ENCODE measurements at regions not wholly inside any gene's neighbourhood (a gene's known extent, or its start where the extent isn't known, plus 50 kb on each side); places are given as distances from the start of the nearest gene placed in this dataset.
A peak's percentile ranks its signal among the peaks of the same experiment; 100 is the strongest.

DNA sequence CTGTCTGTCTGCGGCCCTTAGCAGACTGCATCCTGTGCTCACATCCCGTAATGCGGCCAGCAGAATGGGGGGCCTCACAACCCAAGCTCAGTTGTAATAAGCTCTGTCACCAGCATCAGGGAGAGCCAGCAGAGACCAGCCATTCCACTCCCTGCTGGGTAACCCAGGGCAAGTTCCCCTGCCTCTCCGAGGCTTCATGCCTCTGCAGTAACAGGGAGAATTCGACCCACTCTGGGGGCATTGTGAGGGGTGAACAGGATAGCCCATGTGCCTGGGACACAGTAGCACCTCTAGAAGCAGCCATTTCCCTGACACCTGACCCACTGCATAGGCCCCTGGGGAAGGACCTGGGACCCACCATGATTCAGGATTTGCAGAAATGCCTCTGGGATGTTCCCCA lies 461.2 kb downstream of the MATN1 start:
- H3K27me3 ChIP-seq (ENCODE audit: insufficient read depth, low read depth, severe bottlenecking), result no peaks in the 10 kb centered on the region
- no peak overlapping the region for H3K4me3 ChIP-seq (ENCODE audit: low read depth, low read length)
- TF ChIP-seq, protein P1, sequence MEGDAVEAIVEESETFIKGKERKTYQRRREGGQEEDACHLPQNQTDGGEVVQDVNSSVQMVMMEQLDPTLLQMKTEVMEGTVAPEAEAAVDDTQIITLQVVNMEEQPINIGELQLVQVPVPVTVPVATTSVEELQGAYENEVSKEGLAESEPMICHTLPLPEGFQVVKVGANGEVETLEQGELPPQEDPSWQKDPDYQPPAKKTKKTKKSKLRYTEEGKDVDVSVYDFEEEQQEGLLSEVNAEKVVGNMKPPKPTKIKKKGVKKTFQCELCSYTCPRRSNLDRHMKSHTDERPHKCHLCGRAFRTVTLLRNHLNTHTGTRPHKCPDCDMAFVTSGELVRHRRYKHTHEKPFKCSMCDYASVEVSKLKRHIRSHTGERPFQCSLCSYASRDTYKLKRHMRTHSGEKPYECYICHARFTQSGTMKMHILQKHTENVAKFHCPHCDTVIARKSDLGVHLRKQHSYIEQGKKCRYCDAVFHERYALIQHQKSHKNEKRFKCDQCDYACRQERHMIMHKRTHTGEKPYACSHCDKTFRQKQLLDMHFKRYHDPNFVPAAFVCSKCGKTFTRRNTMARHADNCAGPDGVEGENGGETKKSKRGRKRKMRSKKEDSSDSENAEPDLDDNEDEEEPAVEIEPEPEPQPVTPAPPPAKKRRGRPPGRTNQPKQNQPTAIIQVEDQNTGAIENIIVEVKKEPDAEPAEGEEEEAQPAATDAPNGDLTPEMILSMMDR (IDR thresholded peaks at IDR 0.05; ENCODE audit: low read depth, low read length), result no peak

DNA sequence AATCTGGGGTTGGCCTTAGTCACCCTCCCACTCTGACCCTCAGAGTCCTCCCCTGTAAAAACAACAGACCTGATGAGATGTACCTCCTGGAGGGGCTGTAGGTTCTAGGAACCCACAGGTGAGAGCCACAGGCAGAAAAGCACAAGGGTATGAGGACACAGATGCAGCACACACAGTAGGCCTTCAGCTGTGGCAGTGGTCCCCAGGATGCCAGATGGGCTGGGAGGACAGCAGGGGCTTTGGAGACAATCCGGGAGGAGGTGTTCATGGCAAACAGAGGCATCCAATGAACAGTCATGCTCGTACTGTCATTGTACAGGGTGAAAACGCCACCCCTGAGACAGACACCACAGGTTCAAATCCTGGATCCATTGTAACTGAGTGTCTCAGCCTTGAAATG lies 463.1 kb downstream of the MATN1 start:
- DNase-seq, result no peak
- H3K36me3 ChIP-seq, result no peaks in the 10 kb centered on the region
- TF ChIP-seq, protein P1 (IDR thresholded peaks at IDR 0.05; ENCODE audit: low read depth, low read length), result no peak
- H3K27ac ChIP-seq, result no peak overlapping the region
- no peak overlapping the region for H3K4me3 ChIP-seq (ENCODE audit: low read depth, low read length)
- H3K9me3 ChIP-seq (ENCODE audit: severe bottlenecking), result no peaks in the 10 kb centered on the region
- H3K27me3 ChIP-seq (ENCODE audit: insufficient read depth, low read depth, severe bottlenecking), result no peaks in the 10 kb centered on the region

More for the DNA sequence above, 461.2 kb downstream of the MATN1 start:
- H3K27ac ChIP-seq, result no peak overlapping the region
- DNase-seq, result no peak
- H3K36me3 ChIP-seq, result no peaks in the 10 kb centered on the region
- no peaks in the 10 kb centered on the region for H3K9me3 ChIP-seq (ENCODE audit: severe bottlenecking)

DNA sequence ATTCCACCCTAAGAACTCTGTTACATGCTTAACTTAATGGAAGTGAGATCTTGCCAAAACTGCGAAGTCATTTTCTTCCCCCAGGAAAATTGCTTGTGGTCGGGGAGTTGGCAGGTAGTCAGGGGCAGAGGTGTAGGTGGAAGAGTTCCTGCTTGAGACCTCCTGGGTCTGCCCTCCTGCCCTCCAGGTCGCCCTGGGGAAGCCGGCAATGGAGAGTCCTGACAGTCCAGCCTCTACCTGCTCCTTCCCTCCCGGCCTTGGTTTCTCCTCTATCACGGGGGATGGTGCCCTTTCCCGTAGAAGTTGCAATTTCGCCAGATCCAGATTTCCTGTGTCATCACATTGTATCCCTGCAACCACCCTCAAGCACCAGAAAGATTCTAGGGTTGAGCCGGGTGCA lies 463.8 kb downstream of the MATN1 start:
- Histone ChIP-seq H3K27ac (no peak overlapping the region), H3K9me3 (ENCODE audit: severe bottlenecking) (no peaks in the 10 kb centered on the region), H3K4me3 (ENCODE audit: low read depth, low read length) (no peak overlapping the region), H3K36me3 (no peaks in the 10 kb centered on the region), H3K27me3 (ENCODE audit: insufficient read depth, low read depth, severe bottlenecking) (no peaks in the 10 kb centered on the region)
- DNase-seq, result no peak
- TF ChIP-seq, protein P1 (IDR thresholded peaks at IDR 0.05; ENCODE audit: low read depth, low read length), result no peak

DNA sequence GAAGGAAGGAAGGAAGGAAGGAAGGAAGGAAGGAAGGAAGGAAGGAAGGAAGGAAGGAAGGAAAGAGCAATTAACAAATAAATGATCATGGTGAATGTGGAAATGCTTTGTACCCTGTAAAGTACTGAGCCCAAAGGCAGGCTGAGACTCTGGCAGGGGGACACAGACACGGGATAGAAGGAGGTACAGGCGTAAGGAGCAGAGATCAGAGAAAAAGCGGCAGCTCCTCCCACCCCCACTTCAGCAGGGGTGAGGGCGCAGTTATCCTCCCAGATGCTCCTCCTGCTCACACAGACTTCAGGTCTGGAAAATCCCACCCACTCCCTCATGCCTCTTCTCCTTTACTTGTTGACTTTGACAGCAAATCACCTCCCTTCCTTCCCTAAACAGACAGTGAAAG lies 464.5 kb downstream of the MATN1 start:
- H3K27me3 ChIP-seq (ENCODE audit: insufficient read depth, low read depth, severe bottlenecking), result no peaks in the 10 kb centered on the region
- no peaks in the 10 kb centered on the region for H3K36me3 ChIP-seq
- H3K9me3 ChIP-seq (ENCODE audit: severe bottlenecking), result no peaks in the 10 kb centered on the region
- no peak overlapping the region for H3K27ac ChIP-seq
- no peak overlapping the region for H3K4me3 ChIP-seq (ENCODE audit: low read depth, low read length)
- TF ChIP-seq, protein P1 (IDR thresholded peaks at IDR 0.05; ENCODE audit: low read depth, low read length), result no peak
- DNase-seq, result peak; percentile 27

DNA sequence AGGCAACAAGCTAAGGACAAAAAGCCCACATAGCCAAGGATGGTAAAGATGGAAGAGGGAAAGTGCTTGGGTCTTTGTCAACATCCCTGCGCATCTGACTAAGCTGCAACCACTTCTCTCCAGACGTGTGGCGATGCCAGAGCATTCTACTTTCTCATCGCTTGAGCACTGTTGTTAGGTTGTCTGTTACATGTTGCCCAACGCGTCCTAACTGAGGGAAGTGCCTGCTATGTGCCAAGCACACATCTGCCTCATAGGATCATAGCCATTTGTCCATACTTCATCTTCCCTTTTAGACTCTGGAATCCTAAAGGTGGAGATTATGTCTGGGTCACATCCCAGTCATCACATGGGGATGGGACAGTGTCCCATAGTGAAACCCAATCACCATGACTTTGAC lies 464.9 kb downstream of the MATN1 start:
- Histone ChIP-seq H3K9me3 (ENCODE audit: severe bottlenecking) (no peaks in the 10 kb centered on the region), H3K27me3 (ENCODE audit: insufficient read depth, low read depth, severe bottlenecking) (no peaks in the 10 kb centered on the region), H3K27ac (no peak overlapping the region), H3K36me3 (no peaks in the 10 kb centered on the region), H3K4me3 (ENCODE audit: low read depth, low read length) (no peak overlapping the region)
- TF ChIP-seq, protein P1 (IDR thresholded peaks at IDR 0.05; ENCODE audit: low read depth, low read length), result no peak
- no peak for DNase-seq

DNA sequence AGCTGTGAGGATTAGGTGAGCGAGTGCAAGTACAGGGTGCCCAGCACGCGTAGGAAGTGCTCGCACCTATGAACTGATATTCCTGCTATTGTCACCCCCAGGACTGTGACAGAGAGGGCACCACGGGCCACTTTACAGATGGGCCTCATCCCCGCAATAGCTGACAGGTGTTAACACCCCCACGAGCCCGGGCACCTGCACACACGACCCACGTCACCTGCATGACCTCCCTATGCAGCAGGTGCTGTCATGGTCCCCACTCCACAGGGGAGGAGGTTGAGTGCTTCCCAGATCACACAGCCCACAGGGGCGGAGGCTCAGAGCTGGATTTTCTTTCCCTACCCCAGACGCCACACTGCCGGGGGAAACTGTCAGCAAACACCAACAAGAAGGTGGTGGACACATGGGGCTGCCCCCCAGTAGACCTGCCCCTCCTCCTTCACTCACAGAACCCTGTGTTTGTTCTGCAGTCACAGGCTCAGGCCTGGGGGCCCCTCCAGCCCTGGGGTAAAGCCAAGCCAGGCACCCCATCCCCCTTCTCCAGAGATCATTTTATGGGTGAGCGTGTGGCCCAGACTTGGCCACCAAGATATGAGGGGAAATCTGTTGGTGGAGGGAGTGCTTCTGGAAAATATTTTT lies 465.5 kb downstream of the MATN1 start:
- Histone ChIP-seq H3K27me3 (ENCODE audit: insufficient read depth, low read depth, severe bottlenecking) (no peaks in the 10 kb centered on the region), H3K9me3 (ENCODE audit: severe bottlenecking) (no peaks in the 10 kb centered on the region), H3K36me3 (no peaks in the 10 kb centered on the region), H3K27ac (no peak overlapping the region), H3K4me3 (ENCODE audit: low read depth, low read length) (no peak overlapping the region)
- no peak for DNase-seq
- TF ChIP-seq, protein P1 (IDR thresholded peaks at IDR 0.05; ENCODE audit: low read depth, low read length), result no peak
